GM20000 (cell line): ENCODE measurements at regions not wholly inside any gene's neighbourhood (a gene's known extent, or its start where the extent isn't known, plus 50 kb on each side); places are given as distances from the start of the nearest gene placed in this dataset.

Source experiments
- DNase-seq: peaks from one replicate; pipeline ENCODE4 v3.0.0; 2012; ENCODE audit warnings: low spot score
- CTCF ChIP-seq: IDR thresholded peaks from 2 replicates; pipeline ENCODE4 v1.5.1; 2012; ENCODE audit warnings: mild to moderate bottlenecking, control low read depth; ENCODE audit errors: extremely low read depth, missing control alignments

- no peak for DNase-seq
- TF ChIP-seq CTCF: no peak
Observed at GRCh38 chr6:117156741-117157140, 108.6 kb upstream of the VGLL2 start.

- DNase-seq: no peak
- no peak for TF ChIP-seq CTCF
Observed at GRCh38 chr6:117157448-117157847, 107.9 kb upstream of the VGLL2 start.

GRCh38 chr6:117165911-117166499 is 99.4 kb upstream of the VGLL2 start:
- DNase-seq: no peak
- TF ChIP-seq CTCF: no peak

GRCh38 chr6:117167520-117168271 is 97.7 kb upstream of the VGLL2 start:
- no peak for DNase-seq
- no peak for TF ChIP-seq CTCF

GRCh38 chr6:117168296-117169063 is 96.9 kb upstream of the VGLL2 start:
- TF ChIP-seq CTCF: no peak
- DNase-seq: no peak

- DNase-seq: no peak
Observed at GRCh38 chr6:117169064-117169665, 96.2 kb upstream of the VGLL2 start.

More at GRCh38 chr6:117169064-117169665, 96.2 kb upstream of the VGLL2 start:
- no peak for TF ChIP-seq CTCF
